Stomach (tissue), 4 donors: ENCODE measurements at regions not wholly inside any gene's neighbourhood (a gene's known extent, or its start where the extent isn't known, plus 50 kb on each side); places are given as distances from the start of the nearest gene placed in this dataset.

Experiments
- POLR2A ChIP-seq, 4 donors: fragments of 450-650 bp; IDR thresholded peaks; one replicate each; pipeline ENCODE4 v1.6.1; 2016; ENCODE audit warnings: antibody characterized with exemption in 4 of 4, control low read depth in 2 of 4, mild to moderate bottlenecking in 1 of 4, moderate library complexity in 1 of 4
- POLR2AphosphoS5 ChIP-seq, 3 donors: sonication (generic); formaldehyde crosslinking; IDR thresholded peaks; one replicate each; pipeline ENCODE4 v1.6.1; 2016; ENCODE audit warnings: antibody characterized with exemption in 3 of 3
- TF ChIP-seq, protein P1 (sequence below), 7 experiments: fragments of 450-650 bp in 4 of 7; fragments of 200-600 bp in 3 of 7; sonication (generic) in 3 of 7; IDR thresholded peaks; one replicate each; pipeline ENCODE4 v1.5.1; 2016 to 2019; ENCODE audit warnings: antibody characterized with exemption in 7 of 7, control low read depth in 2 of 7, mild to moderate bottlenecking in 1 of 7

- TF ChIP-seq POLR2A (IDR thresholded peaks at IDR 0.05) (no peak), POLR2AphosphoS5 (IDR thresholded peaks at IDR 0.05) (no peak)
- TF ChIP-seq, protein P1, sequence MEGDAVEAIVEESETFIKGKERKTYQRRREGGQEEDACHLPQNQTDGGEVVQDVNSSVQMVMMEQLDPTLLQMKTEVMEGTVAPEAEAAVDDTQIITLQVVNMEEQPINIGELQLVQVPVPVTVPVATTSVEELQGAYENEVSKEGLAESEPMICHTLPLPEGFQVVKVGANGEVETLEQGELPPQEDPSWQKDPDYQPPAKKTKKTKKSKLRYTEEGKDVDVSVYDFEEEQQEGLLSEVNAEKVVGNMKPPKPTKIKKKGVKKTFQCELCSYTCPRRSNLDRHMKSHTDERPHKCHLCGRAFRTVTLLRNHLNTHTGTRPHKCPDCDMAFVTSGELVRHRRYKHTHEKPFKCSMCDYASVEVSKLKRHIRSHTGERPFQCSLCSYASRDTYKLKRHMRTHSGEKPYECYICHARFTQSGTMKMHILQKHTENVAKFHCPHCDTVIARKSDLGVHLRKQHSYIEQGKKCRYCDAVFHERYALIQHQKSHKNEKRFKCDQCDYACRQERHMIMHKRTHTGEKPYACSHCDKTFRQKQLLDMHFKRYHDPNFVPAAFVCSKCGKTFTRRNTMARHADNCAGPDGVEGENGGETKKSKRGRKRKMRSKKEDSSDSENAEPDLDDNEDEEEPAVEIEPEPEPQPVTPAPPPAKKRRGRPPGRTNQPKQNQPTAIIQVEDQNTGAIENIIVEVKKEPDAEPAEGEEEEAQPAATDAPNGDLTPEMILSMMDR (IDR thresholded peaks at IDR 0.05): no peak
These were observed 490.2 kb downstream of the CNTN6 start for GRCh38 chr3:1583044-1583443.
